Activated CD8-positive, alpha-beta T cell treated with anti-CD3 and anti-CD28 coated beads for 36 hours (primary cell): ENCODE measurements at regions not wholly inside any gene's neighbourhood (a gene's known extent, or its start where the extent isn't known, plus 50 kb on each side); places are given as distances from the start of the nearest gene placed in this dataset.

Source experiments
- ATAC-seq: fragments of 200-7000 bp; cut with Tn5 transposase; one replicate; pipeline ENCODE4 v1.10.0; 2021; ENCODE audit warnings: mild to moderate bottlenecking, moderate library complexity
- CTCF ChIA-PET: fragments of 350-600 bp; sonication (Branson Sonifier 250); formaldehyde crosslinking; loops from one replicate; lab custom pipeline; 2021; ENCODE audit warnings: antibody characterized with exemption; lab: Charles Lee
- POLR2A ChIA-PET: fragments of 350-600 bp; sonication (Branson Sonifier 250); formaldehyde crosslinking; loops from one replicate; lab custom pipeline; 2021; ENCODE audit warnings: antibody characterized with exemption; lab: Charles Lee
- DNase-seq: peaks from one replicate; pipeline ENCODE4 v3.0.0-alpha.2; 2020
- H3K27ac Mint-ChIP-seq: one replicate; pipeline ENCODE4 v1.8.0; 2021; ENCODE audit warnings: mild to moderate bottlenecking, mixed read lengths
- H3K27me3 Mint-ChIP-seq: one replicate; pipeline ENCODE4 v1.8.0; 2021; ENCODE audit warnings: mixed read lengths
- H3K36me3 Mint-ChIP-seq: one replicate; pipeline ENCODE4 v1.8.0; 2021; ENCODE audit warnings: low read depth, mixed read lengths
- H3K4me1 Mint-ChIP-seq: one replicate; pipeline ENCODE4 v1.8.0; 2021; ENCODE audit warnings: low read depth, mixed read lengths
- H3K4me3 Mint-ChIP-seq: one replicate; pipeline ENCODE4 v1.8.0; 2021; ENCODE audit warnings: mild to moderate bottlenecking, moderate library complexity, mixed read lengths
- H3K9me3 Mint-ChIP-seq: one replicate; pipeline ENCODE4 v1.8.0; 2021; ENCODE audit warnings: mixed read lengths
- intact Hi-C: fragments of 100-400 bp; cut with micrococcal nuclease; formaldehyde crosslinking; loops from one replicate; pipeline ENCODE4 v1.10.0; 2022
- TF ChIP-seq, protein P1 (sequence below): fragments of 200-600 bp; IDR thresholded peaks from one replicate; pipeline ENCODE4 v1.8.0; 2022; ENCODE audit warnings: antibody characterized with exemption, mild to moderate bottlenecking

DNA sequence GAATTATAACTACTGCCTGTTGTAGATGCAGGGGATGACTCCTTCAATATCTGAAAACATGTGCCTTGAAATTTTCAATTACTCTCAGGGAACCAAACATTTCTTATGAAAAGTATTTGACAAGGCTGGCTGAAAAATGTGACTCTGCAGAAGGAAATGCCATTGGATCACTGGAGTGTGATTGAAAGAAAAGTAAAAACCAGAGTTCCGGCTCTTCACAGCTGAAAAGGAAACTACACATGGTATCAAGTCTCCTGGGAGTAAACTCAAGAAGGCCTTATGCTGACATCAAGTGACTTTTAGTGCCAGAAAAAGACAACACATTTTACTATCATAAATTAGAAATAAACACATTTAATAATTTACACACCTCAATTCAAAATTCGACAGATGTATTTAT, 693.0 kb downstream of the LRFN5 start:
- Mint-ChIP-seq H3K9me3 (peaks cover 4% of the 10 kb centered on the region), H3K27ac (no peak overlapping the region), H3K27me3 (no peaks in the 10 kb centered on the region), H3K4me1 (no peaks in the 10 kb centered on the region), H3K4me3 (no peak overlapping the region), H3K36me3 (no peaks in the 10 kb centered on the region)
- ChIA-PET POLR2A (no interaction called here), CTCF (no interaction called here)
- no peak for ATAC-seq
- TF ChIP-seq, protein P1, sequence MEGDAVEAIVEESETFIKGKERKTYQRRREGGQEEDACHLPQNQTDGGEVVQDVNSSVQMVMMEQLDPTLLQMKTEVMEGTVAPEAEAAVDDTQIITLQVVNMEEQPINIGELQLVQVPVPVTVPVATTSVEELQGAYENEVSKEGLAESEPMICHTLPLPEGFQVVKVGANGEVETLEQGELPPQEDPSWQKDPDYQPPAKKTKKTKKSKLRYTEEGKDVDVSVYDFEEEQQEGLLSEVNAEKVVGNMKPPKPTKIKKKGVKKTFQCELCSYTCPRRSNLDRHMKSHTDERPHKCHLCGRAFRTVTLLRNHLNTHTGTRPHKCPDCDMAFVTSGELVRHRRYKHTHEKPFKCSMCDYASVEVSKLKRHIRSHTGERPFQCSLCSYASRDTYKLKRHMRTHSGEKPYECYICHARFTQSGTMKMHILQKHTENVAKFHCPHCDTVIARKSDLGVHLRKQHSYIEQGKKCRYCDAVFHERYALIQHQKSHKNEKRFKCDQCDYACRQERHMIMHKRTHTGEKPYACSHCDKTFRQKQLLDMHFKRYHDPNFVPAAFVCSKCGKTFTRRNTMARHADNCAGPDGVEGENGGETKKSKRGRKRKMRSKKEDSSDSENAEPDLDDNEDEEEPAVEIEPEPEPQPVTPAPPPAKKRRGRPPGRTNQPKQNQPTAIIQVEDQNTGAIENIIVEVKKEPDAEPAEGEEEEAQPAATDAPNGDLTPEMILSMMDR: no peak
- intact Hi-C loops: no loop called here
- DNase-seq: no peak

GRCh38 chr14:42293180-42293579, 686.5 kb downstream of the LRFN5 start:
- H3K36me3 Mint-ChIP-seq: no peaks in the 10 kb centered on the region
- TF ChIP-seq, protein P1: no peak
- ChIA-PET POLR2A (interaction anchor here (0.7 kb wide), 1 partner anchor 83 kb away, joined by 3 read pairs; no protein-coding TSS in a partner anchor), CTCF (no interaction called here)
- intact Hi-C loops: no loop called here
- H3K4me3 Mint-ChIP-seq: no peak overlapping the region
- no peak for ATAC-seq
- no peaks in the 10 kb centered on the region for H3K4me1 Mint-ChIP-seq
- no peaks in the 10 kb centered on the region for H3K27me3 Mint-ChIP-seq
- H3K9me3 Mint-ChIP-seq: peaks cover 11% of the 10 kb centered on the region
- H3K27ac Mint-ChIP-seq: no peak overlapping the region
- DNase-seq: no peak

- Mint-ChIP-seq H3K4me3 (no peak overlapping the region), H3K27ac (no peak overlapping the region), H3K27me3 (no peaks in the 10 kb centered on the region), H3K9me3 (peaks cover 11% of the 10 kb centered on the region), H3K4me1 (no peaks in the 10 kb centered on the region), H3K36me3 (no peaks in the 10 kb centered on the region)
- DNase-seq (no peak), ATAC-seq (no peak)
- ChIA-PET POLR2A (no interaction called here), CTCF (no interaction called here)
- TF ChIP-seq, protein P1: no peak
- intact Hi-C loops: no loop called here
Observed at GRCh38 chr14:42277840-42278239, 671.2 kb downstream of the LRFN5 start.

DNA sequence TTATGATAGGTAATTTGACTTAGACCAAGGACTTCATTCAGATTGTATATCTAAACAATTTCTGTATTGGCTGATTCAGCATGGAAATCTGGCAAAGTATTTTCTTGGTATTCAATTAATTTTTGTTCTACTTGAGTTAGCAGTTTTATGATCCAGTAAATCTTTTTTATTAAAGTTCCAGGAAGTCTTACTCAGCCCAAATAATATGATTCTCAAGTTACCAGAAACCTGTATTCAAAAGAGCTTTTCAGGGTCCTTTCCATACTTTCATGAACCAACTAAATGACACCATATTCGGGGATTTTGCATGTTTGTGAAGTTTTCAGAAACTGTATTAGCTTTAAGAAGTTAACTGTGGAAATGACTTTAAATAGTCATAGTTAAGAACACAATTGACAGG, 662.6 kb downstream of the LRFN5 start:
- no peak overlapping the region for H3K4me3 Mint-ChIP-seq
- TF ChIP-seq, protein P1: no peak
- peaks cover 15% of the 10 kb centered on the region for H3K9me3 Mint-ChIP-seq
- no peak overlapping the region for H3K27ac Mint-ChIP-seq
- no peak for DNase-seq
- H3K4me1 Mint-ChIP-seq: no peaks in the 10 kb centered on the region
- H3K36me3 Mint-ChIP-seq: no peaks in the 10 kb centered on the region
- ChIA-PET CTCF (no interaction called here), POLR2A (no interaction called here)
- intact Hi-C loops: no loop called here
- H3K27me3 Mint-ChIP-seq: no peaks in the 10 kb centered on the region
- no peak for ATAC-seq

DNA sequence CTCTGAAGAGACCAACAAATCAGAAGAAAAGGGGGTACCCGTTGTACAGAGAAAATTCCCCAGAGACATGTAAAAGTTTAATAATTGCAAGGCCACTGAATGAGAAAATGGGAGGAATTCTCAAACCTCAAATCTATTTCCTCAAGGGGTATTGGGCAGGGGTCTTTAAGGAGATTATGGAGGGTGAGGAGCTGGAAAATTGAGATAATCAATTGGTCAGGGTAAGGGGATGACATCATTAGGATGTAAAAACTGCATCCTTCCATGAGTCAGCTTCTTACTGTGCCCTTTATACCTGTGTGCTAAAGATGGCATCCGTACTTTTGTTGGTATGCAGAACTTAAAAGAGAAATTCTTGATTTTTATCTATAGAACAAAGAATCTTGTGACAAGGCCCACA, 641.5 kb downstream of the LRFN5 start:
- POLR2A ChIA-PET: no interaction called here

More for the DNA sequence above, 641.5 kb downstream of the LRFN5 start:
- Mint-ChIP-seq H3K9me3 (peaks cover 8% of the 10 kb centered on the region), H3K27ac (no peak overlapping the region), H3K27me3 (no peaks in the 10 kb centered on the region), H3K4me1 (no peaks in the 10 kb centered on the region), H3K36me3 (no peaks in the 10 kb centered on the region), H3K4me3 (no peak overlapping the region)
- TF ChIP-seq, protein P1: no peak
- CTCF ChIA-PET: no interaction called here
- DNase-seq (no peak), ATAC-seq (no peak)
- intact Hi-C loops: no loop called here
